ENCODE measurements at regions not wholly inside any gene's neighbourhood (a gene's known extent, or its start where the extent isn't known, plus 50 kb on each side); places are given as distances from the start of the nearest gene placed in this dataset.

GRCh38 chr11:26040339-26040738 lies 291.6 kb upstream of the ANO3 start:
- DNase-seq (ENCODE audit: low spot score), result no peak
- Histone ChIP-seq H3K36me3 (ENCODE audit: insufficient read depth, low read length, poor library complexity, severe bottlenecking) (no peaks in the 10 kb centered on the region), H3K9me3 (ENCODE audit: low read depth, low read length, poor library complexity, severe bottlenecking) (no peaks in the 10 kb centered on the region), H3K4me1 (ENCODE audit: insufficient read depth, low read length, poor library complexity, severe bottlenecking) (no peaks in the 10 kb centered on the region), H3K27me3 (replicated peaks; ENCODE audit: insufficient read depth, low read depth, low read length, poor library complexity) (no peaks in the 10 kb centered on the region), H3K27ac (ENCODE audit: low read depth, low read length, poor library complexity, severe bottlenecking) (no peak overlapping the region), H3K4me3 (ENCODE audit: low read depth, low read length, poor library complexity, severe bottlenecking) (no peak overlapping the region)
- BruUV-seq (replicated peaks), result no TSS peak
- ChIA-PET CTCF (no interaction called here), POLR2A (ENCODE audit: low non-redundant PET) (interaction anchor here (0.8 kb wide), 1 partner anchor 1595 kb away, joined by 5 read pairs; no protein-coding TSS in a partner anchor)
- intact Hi-C loops (cut with micrococcal nuclease; ENCODE audit: unreplicated experiment), result no loop called here
- TF ChIP-seq EZH2 (IDR thresholded peaks at IDR 0.05; ENCODE audit: borderline replicate concordance, low read depth, low read length, poor library complexity, severe bottlenecking), result no peak
- TF ChIP-seq, protein P1, sequence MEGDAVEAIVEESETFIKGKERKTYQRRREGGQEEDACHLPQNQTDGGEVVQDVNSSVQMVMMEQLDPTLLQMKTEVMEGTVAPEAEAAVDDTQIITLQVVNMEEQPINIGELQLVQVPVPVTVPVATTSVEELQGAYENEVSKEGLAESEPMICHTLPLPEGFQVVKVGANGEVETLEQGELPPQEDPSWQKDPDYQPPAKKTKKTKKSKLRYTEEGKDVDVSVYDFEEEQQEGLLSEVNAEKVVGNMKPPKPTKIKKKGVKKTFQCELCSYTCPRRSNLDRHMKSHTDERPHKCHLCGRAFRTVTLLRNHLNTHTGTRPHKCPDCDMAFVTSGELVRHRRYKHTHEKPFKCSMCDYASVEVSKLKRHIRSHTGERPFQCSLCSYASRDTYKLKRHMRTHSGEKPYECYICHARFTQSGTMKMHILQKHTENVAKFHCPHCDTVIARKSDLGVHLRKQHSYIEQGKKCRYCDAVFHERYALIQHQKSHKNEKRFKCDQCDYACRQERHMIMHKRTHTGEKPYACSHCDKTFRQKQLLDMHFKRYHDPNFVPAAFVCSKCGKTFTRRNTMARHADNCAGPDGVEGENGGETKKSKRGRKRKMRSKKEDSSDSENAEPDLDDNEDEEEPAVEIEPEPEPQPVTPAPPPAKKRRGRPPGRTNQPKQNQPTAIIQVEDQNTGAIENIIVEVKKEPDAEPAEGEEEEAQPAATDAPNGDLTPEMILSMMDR (conservative IDR thresholded peaks at IDR 0.05; ENCODE audit: low read depth, low read length), result no peak

DNA sequence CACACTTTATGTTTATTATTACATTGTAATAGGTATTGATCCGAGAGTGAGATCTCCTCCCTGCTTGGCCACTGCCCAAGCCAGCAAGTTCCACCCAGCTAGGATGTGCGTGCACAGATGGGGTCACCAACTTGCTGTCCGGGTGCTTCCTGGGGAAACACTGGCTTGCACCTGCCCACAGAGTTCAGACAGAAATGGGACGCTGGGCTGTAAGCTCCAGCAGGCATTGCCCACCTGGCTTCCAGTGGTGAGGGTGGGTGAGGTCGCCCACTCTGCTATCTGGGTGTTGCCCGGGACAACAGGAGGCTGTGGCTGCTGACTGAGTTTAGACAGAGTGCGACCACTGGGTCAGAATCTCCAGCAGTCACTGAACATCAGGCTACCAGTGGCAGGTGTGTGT lies 289.8 kb upstream of the ANO3 start:
- TF ChIP-seq EZH2 (IDR thresholded peaks at IDR 0.05; ENCODE audit: borderline replicate concordance, low read depth, low read length, poor library complexity, severe bottlenecking), result no peak
- TF ChIP-seq, protein P1 (conservative IDR thresholded peaks at IDR 0.05; ENCODE audit: low read depth, low read length), result no peak
- Histone ChIP-seq H3K36me3 (ENCODE audit: insufficient read depth, low read length, poor library complexity, severe bottlenecking) (no peaks in the 10 kb centered on the region), H3K4me3 (ENCODE audit: low read depth, low read length, poor library complexity, severe bottlenecking) (no peak overlapping the region), H3K27ac (ENCODE audit: low read depth, low read length, poor library complexity, severe bottlenecking) (no peak overlapping the region), H3K9me3 (ENCODE audit: low read depth, low read length, poor library complexity, severe bottlenecking) (no peaks in the 10 kb centered on the region), H3K27me3 (replicated peaks; ENCODE audit: insufficient read depth, low read depth, low read length, poor library complexity) (no peaks in the 10 kb centered on the region), H3K4me1 (ENCODE audit: insufficient read depth, low read length, poor library complexity, severe bottlenecking) (no peaks in the 10 kb centered on the region)
- no TSS peak for BruUV-seq (replicated peaks)
- ChIA-PET POLR2A (ENCODE audit: low non-redundant PET) (no interaction called here), CTCF (no interaction called here)
- intact Hi-C loops (cut with micrococcal nuclease; ENCODE audit: unreplicated experiment), result no loop called here
- DNase-seq (ENCODE audit: low spot score), result no peak

DNA sequence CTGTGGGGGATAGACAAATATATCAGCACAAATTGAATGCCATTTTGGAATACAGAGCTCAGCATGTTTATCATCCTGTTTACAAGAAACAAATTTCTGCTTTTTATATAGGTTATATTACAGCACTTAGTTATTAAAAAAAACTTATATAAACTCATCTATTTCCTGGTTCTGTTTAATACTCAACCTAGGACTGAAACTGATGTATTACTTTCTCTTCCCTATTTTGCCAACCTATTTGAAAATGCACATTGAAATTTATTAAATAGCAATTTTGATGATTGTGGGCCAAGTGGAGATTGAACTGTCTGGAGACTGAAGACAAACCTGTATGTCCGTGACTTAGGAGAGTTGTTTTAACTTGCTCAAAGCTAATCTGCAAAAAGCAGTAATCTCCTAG lies 288.3 kb upstream of the ANO3 start:
- no peaks in the 10 kb centered on the region for H3K4me1 ChIP-seq (ENCODE audit: insufficient read depth, low read length, poor library complexity, severe bottlenecking)
- TF ChIP-seq EZH2 (IDR thresholded peaks at IDR 0.05; ENCODE audit: borderline replicate concordance, low read depth, low read length, poor library complexity, severe bottlenecking), result no peak
- TF ChIP-seq, protein P1 (conservative IDR thresholded peaks at IDR 0.05; ENCODE audit: low read depth, low read length), result no peak
- no peak for DNase-seq (ENCODE audit: low spot score)
- H3K27me3 ChIP-seq (replicated peaks; ENCODE audit: insufficient read depth, low read depth, low read length, poor library complexity), result no peaks in the 10 kb centered on the region
- no TSS peak for BruUV-seq (replicated peaks)
- intact Hi-C loops (cut with micrococcal nuclease; ENCODE audit: unreplicated experiment), result no loop called here
- H3K36me3 ChIP-seq (ENCODE audit: insufficient read depth, low read length, poor library complexity, severe bottlenecking), result no peaks in the 10 kb centered on the region
- ChIA-PET POLR2A (ENCODE audit: low non-redundant PET) (no interaction called here), CTCF (no interaction called here)
- H3K9me3 ChIP-seq (ENCODE audit: low read depth, low read length, poor library complexity, severe bottlenecking), result no peaks in the 10 kb centered on the region
- no peak overlapping the region for H3K4me3 ChIP-seq (ENCODE audit: low read depth, low read length, poor library complexity, severe bottlenecking)
- H3K27ac ChIP-seq (ENCODE audit: low read depth, low read length, poor library complexity, severe bottlenecking), result no peak overlapping the region
